HG02943 (cell line): ENCODE measurements at regions not wholly inside any gene's neighbourhood (a gene's known extent, or its start where the extent isn't known, plus 50 kb on each side); places are given as distances from the start of the nearest gene placed in this dataset.
"Not testable (repeated sequence)": the region's sequence is repeated elsewhere in the genome, so short reads cannot be mapped to it uniquely, and the experiment has no call there.

ENCODE experiments used
- ATAC-seq: cut with Tn5 transposase; IDR thresholded peaks from one replicate; pipeline ENCODE4 v1.9.1; 2021; ENCODE audit warnings: mild to moderate bottlenecking, low read depth, moderate library complexity; ENCODE audit not compliant: unreplicated experiment

- no peak for ATAC-seq
These were observed 471.8 kb downstream of the COL12A1 start for GRCh38 chr6:74733830-74734620.

GRCh38 chr6:74731931-74732330 lies 473.9 kb downstream of the COL12A1 start:
- no peak for ATAC-seq

- ATAC-seq, result no peak
These were observed 474.6 kb downstream of the COL12A1 start for GRCh38 chr6:74731204-74731603.

- no peak for ATAC-seq
These were observed 484.9 kb downstream of the COL12A1 start for GRCh38 chr6:74720923-74721322.

- no peak for ATAC-seq
These were observed 488.3 kb downstream of the COL12A1 start for GRCh38 chr6:74717591-74717990.

- no peak for ATAC-seq
These were observed 490.3 kb downstream of the COL12A1 start for GRCh38 chr6:74715355-74716085.

GRCh38 chr6:74713941-74714340 lies 491.9 kb downstream of the COL12A1 start:
- no peak for ATAC-seq

GRCh38 chr6:74705451-74705850 lies 500.4 kb downstream of the COL12A1 start:
- no peak for ATAC-seq

GRCh38 chr6:74704540-74704939 lies 501.3 kb downstream of the COL12A1 start:
- not testable (repeated sequence) for ATAC-seq

GRCh38 chr6:74690365-74690764 lies 515.5 kb downstream of the COL12A1 start:
- no peak for ATAC-seq

GRCh38 chr6:74689601-74690000 lies 516.3 kb downstream of the COL12A1 start:
- no peak for ATAC-seq

GRCh38 chr6:74677463-74677862 lies 528.4 kb downstream of the COL12A1 start:
- ATAC-seq, result no peak

GRCh38 chr6:74676906-74677305 lies 528.9 kb downstream of the COL12A1 start:
- ATAC-seq, result no peak

- ATAC-seq, result no peak
These were observed 531.5 kb downstream of the COL12A1 start for GRCh38 chr6:74674377-74674776.

- no peak for ATAC-seq
These were observed 534.3 kb downstream of the COL12A1 start for GRCh38 chr6:74671558-74672025.

GRCh38 chr6:74658391-74658790 lies 547.5 kb downstream of the COL12A1 start:
- no peak for ATAC-seq

- ATAC-seq, result no peak
These were observed 547.9 kb downstream of the COL12A1 start for GRCh38 chr6:74657931-74658330.

- ATAC-seq, result no peak
These were observed 548.8 kb downstream of the COL12A1 start for GRCh38 chr6:74657011-74657410.

GRCh38 chr6:74656453-74656852 lies 549.4 kb downstream of the COL12A1 start:
- no peak for ATAC-seq

- ATAC-seq, result no peak
These were observed 551.6 kb downstream of the COL12A1 start for GRCh38 chr6:74654296-74654695.

GRCh38 chr6:74651948-74652842 lies 553.7 kb downstream of the COL12A1 start:
- no peak for ATAC-seq
